ENCODE measurements at regions not wholly inside any gene's neighbourhood (a gene's known extent, or its start where the extent isn't known, plus 50 kb on each side); places are given as distances from the start of the nearest gene placed in this dataset.

DNA sequence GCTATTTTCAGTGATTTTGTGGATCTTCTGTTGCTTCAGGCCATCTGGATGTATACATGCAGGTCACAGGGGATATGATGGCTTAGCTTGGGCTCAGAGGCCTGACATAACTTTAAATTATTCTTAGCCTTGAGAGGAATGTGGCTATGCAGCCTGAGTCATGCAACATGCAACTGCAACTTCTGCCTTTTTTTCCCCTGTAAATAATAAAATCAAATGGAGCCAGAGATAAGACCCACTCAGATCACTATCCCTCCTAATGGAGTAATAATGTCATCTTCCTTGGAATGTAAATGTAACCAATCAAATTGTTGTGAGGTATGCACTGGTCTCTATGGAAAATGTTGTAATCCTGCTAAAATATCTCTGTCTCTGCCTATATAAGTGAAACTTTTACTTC is 54.9 kb downstream of the MAGEB17 start:
- no peak for DNase-seq

GRCh38 chrX:16223385-16223784 is 56.1 kb downstream of the MAGEB17 start:
- no peak for DNase-seq

- no peak for DNase-seq
These were observed 71.9 kb downstream of the MAGEB17 start for GRCh38 chrX:16239211-16239610.

DNA sequence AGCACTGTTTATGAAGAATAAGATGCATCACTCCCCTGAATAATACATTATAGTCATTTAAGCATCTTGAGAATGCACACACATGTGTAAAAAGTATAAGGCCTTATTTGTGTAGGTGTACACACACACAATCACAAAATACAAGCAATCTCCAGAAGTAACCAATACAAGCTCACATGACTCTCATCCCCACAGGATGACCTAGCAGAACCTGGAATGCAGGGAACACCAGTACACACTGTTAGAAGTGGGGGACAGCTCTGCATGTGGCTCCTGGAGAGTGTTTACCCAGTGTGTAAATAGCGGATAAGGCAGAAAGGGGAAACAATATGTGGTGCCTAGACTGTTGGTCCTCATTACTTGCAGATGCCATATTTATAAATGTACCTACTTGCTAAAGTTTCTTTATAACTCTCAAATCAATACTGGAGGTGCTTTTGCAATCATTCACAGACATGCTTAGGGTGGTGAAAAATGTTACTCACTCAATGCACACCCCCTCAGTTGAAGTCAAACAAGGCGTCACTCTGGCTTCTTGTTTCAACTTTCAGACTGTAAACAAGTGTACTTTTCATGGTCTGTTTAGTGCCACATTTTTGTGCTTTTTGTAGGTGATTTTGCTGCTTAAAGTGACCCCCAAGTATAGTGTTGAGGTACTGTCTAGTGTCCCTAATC is 73.1 kb downstream of the MAGEB17 start:
- no peak for DNase-seq

DNA sequence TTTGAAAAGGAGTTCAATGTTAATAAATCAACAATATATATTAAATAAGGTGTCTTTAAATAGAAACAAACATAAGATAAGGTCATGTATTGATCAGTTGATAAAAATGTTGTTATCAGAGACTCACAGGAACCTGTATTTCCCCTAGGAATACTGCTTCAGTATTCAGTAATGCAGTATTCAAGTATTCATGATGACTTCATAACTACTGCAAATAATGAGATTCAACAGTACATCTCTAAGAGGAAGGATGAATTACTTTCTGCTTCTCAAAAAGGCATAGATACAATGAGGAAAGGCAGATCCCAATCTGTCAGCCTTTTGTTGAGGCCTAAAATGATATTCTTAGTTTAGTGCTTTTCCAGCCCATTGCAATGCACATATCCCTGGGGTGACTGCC is 73.7 kb downstream of the MAGEB17 start:
- DNase-seq, result no peak

GRCh38 chrX:16250296-16250695 is 83.0 kb downstream of the MAGEB17 start:
- no peak for DNase-seq

DNA sequence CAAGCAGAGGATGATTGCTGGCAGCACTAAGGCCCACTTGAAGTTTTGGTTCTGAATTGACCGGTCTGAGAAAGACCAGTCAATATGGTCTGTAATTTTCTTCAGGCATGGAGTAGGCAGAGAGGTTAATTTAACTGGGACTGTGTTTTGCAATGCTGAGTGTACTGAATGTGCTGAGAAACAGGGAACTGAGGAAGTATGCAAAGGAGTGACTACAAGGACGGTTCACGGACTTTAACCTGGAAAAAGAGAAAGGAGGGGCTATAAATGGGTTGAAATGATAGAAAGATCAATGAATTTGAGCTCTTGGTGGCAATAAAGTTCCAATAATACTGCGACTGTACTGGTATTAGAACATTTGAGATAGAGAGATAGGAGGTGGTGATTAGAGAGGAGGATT is 84.5 kb downstream of the MAGEB17 start:
- DNase-seq, result no peak

GRCh38 chrX:16258882-16259281 is 91.6 kb downstream of the MAGEB17 start:
- no peak for DNase-seq

- no peak for DNase-seq
These were observed 100.2 kb downstream of the MAGEB17 start for GRCh38 chrX:16267431-16267830.

DNA sequence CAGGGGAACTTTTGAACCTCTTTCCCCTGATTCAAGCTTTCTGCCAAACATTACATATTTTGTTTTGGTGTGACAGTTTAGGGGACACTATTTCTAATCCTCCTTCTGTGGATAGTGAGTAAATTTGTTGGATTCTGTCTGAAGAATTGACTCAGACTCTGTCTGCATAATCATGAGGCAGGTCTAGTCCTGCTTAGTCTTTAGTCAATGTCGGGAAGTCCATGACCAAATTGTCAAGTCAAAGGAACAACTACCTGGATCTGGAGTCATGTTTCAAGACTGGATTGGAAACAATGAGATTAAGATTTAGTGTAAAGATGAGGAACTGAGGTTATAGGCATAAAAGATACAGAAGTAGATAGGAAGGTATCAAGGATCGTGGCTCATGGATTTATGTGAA is 100.9 kb downstream of the MAGEB17 start:
- no peak for DNase-seq

DNA sequence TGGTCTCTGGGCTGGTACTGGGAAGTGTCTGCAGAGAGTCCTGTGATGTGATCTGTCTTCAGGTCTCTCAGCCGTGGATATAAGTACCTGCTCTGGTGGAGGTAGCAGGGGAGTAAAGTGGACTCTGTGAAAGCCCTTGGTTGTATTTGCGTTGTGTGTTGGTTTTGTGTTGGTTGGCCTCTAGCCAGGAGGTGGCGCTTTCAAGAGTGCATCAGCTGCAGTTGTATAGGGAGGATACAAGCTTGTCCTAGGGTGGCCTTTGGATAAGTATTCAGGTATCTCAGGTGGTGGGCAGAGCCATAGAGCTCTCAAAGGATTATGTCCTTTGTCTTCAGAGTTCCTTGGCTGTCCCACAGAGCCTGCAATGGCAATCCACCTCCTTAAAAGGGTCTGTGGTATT is 111.6 kb downstream of the MAGEB17 start:
- no peak for DNase-seq

- no peak for DNase-seq
These were observed 114.9 kb downstream of the MAGEB17 start for GRCh38 chrX:16282209-16282608.

- no peak for DNase-seq
These were observed 117.6 kb downstream of the MAGEB17 start for GRCh38 chrX:16284842-16285241.

GRCh38 chrX:16290997-16291396 is 123.7 kb downstream of the MAGEB17 start:
- no peak for DNase-seq

- no peak for DNase-seq
These were observed 133.6 kb downstream of the MAGEB17 start for GRCh38 chrX:16300831-16301230.

- DNase-seq, result no peak
These were observed 137.5 kb downstream of the MAGEB17 start for GRCh38 chrX:16304751-16305150.

- no peak for DNase-seq
These were observed 137.9 kb downstream of the MAGEB17 start for GRCh38 chrX:16305187-16305586.

DNA sequence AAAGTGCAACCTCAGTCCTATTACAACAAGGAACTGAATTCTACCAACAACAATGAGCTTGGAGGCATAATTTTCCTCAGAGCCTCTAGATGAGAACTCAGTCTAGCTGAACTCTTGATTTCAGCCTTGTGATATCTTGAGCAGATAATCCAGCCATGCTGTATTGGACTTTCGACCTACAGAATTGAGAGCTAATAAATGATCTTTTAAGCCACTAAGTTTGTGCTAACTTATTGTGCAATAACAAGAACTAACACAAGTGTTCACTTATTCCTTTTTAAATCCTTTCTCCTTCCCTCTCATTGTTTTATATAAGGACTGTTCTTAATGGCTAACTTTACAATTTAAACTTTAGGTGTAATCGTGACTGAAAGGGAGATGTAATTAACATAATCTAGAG is 140.7 kb downstream of the MAGEB17 start:
- DNase-seq, result no peak

GRCh38 chrX:16308773-16309172 is 141.5 kb downstream of the MAGEB17 start:
- no peak for DNase-seq

- no peak for DNase-seq
These were observed 143.0 kb downstream of the MAGEB17 start for GRCh38 chrX:16310326-16310725.

DNA sequence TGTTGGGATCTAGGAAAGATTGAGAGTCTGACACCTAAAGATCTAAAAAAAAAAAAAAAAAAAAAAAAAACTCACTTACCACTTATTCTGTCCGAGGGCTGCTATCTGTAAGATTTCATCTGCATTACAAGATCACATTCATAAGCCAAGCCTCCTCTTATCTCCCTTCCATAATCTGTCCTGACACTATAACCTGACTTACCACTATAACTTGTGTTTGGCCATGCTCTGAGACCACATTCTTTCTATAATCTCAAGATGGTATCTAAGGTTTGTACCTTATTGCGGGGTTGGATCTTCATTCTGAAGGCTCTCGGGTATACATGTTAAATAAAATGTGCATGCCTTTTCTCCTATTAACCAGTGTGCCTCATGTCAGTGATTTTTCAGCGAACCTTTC is 144.4 kb downstream of the MAGEB17 start:
- no peak for DNase-seq

DNA sequence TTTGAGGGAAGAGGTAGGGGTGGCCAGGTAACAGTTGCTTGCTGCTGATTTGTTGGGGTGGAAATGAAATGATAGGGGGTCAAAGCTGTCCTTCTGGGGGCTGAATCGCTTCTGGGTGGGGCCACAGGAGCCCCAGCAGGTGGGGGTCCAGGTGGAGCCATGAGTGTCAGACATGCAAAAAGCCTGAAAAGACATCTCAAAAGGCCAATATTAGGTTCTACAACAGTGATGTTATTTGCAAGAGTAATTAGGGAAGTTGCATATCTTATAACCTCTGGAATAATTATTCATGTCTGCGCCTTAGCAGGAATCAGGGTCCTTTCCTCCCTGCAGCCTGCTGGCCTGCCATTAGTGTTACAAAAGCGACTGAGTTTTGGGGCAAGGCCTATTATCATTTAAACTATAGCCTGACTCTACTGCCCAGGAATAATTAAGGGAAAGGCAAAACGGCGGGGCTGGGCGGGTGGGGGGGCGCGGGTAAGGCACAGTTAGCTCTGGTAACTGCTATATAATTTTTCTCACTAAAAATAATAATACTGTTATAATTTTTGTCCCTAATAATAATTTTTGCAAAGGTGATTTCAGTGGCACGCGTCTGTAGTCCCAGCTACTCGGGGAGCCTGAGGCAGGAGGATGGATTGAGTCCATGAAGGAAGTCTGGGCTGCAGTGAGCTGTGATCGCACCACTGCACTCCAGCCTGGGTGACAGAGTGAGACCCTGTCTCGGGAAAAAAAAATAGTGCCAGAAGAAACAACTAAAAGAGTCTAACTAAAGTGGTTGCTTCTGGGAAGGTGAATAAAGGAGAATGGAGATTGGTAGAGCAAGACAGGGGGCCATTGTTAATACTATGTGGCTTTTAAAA is 145.7 kb downstream of the MAGEB17 start:
- no peak for DNase-seq

DNA sequence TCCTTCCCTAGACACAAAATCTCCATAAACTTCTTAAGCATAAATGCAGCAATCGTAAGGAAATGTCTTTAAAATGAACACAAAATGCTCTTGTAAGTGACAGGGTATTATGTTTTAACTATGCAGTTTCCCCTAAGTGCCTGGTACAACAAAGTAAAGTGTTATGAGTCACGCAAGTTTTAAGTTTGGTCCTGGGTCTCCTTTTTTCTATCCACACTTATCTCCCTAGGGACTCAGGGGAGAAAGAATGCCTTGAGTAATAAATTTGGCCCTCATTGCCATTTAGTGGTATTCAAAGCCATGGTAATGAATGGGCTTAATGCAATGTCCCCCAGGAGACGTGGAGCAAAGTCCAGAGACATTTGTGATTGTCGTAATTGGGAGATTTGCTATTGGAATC is 149.1 kb downstream of the MAGEB17 start:
- DNase-seq, result no peak

DNA sequence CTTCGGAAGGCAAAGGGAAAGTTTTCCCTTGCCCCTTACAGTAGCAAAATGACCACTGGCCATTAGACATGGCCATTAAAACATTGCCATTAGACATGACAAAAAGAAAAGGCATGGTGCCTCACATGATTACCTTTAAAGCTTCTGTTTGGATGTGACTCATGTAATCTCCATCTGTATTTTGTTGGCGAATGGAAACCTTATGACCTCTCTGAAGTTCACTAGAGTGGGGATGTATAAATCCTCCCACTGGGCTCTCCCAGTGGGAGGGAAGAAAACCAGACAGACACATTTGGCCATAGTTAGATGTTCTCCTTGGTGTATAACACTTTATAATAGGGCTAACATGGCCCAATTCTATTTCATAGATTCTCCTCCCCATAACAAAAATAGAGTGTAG is 152.6 kb downstream of the MAGEB17 start:
- no peak for DNase-seq

Data from NCI-H1105 (cell line).